GM21515 (cell line): ENCODE measurements at regions not wholly inside any gene's neighbourhood (a gene's known extent, or its start where the extent isn't known, plus 50 kb on each side); places are given as distances from the start of the nearest gene placed in this dataset.

Experiments used
- ATAC-seq: cut with Tn5 transposase; IDR thresholded peaks from one replicate; pipeline ENCODE4 v1.9.1; 2021; ENCODE audit not compliant: unreplicated experiment

DNA sequence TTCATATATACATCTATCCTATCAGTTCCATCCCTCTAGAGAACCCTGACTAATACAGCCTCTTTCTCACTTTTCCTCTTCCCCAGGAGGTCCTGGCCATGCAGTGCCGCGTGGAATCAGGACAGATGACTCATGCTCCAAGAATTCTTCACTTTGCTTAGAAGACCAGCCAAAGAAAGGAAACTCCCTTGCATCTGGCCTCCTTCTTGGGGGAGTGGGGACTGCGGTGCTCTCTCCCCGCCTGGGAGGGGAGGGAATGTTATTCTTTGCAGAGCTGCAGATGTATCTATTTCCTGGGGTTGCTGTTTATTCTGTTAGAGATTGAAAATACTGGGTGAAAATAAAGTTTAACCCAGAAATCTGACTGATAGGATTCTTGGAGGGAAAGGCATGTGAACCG, 111.5 kb upstream of the SH3BP4 start:
- no peak for ATAC-seq

- ATAC-seq = no peak
Observed at GRCh38 chr2:234839285-234839684, 112.5 kb upstream of the SH3BP4 start.

- no peak for ATAC-seq
Observed at GRCh38 chr2:234836271-234836670, 115.5 kb upstream of the SH3BP4 start.

- no peak for ATAC-seq
Observed at GRCh38 chr2:234835738-234836137, 116.1 kb upstream of the SH3BP4 start.

GRCh38 chr2:234834228-234834923, 117.4 kb upstream of the SH3BP4 start:
- no peak for ATAC-seq

GRCh38 chr2:234830853-234831252, 121.0 kb upstream of the SH3BP4 start:
- ATAC-seq = no peak

GRCh38 chr2:234829074-234829455, 122.8 kb upstream of the SH3BP4 start:
- ATAC-seq = no peak

- ATAC-seq = no peak
Observed at GRCh38 chr2:234828382-234829073, 123.3 kb upstream of the SH3BP4 start.

- ATAC-seq = no peak
Observed at GRCh38 chr2:234827096-234827860, 124.5 kb upstream of the SH3BP4 start.

GRCh38 chr2:234826681-234827080, 125.1 kb upstream of the SH3BP4 start:
- no peak for ATAC-seq

DNA sequence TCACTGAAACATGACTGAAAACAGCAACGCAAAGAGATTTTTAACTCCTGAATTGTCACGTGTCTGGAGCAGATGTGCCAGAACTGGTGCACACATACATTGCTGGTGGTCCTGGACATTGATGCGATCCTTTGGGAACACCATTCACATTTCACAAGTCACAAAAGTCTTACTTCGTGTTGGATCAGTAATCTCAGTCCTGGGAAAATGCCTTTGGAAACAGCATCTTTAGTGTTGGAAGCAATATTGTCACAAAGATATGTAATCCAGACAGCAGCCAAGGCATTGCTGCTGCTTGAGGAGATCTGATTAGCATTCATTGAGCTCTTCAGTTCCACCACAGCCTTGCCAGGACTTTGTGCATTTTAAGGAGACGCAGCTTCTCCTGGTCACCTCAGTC, 126.2 kb upstream of the SH3BP4 start:
- no peak for ATAC-seq

- no peak for ATAC-seq
Observed at GRCh38 chr2:234823877-234824376, 127.9 kb upstream of the SH3BP4 start.

- ATAC-seq = no peak
Observed at GRCh38 chr2:234823196-234823876, 128.5 kb upstream of the SH3BP4 start.

- ATAC-seq = no peak
Observed at GRCh38 chr2:234821946-234822475, 129.8 kb upstream of the SH3BP4 start.

- no peak for ATAC-seq
Observed at GRCh38 chr2:234818937-234819336, 132.9 kb upstream of the SH3BP4 start.

- no peak for ATAC-seq
Observed at GRCh38 chr2:234816491-234816890, 135.3 kb upstream of the SH3BP4 start.

GRCh38 chr2:234816056-234816455, 135.8 kb upstream of the SH3BP4 start:
- ATAC-seq = no peak

GRCh38 chr2:234814374-234814773, 137.4 kb upstream of the SH3BP4 start:
- no peak for ATAC-seq

- ATAC-seq = no peak
Observed at GRCh38 chr2:234812851-234813250, 139.0 kb upstream of the SH3BP4 start.

GRCh38 chr2:234808907-234809306, 142.9 kb upstream of the SH3BP4 start:
- no peak for ATAC-seq

GRCh38 chr2:234806818-234807217, 145.0 kb upstream of the SH3BP4 start:
- no peak for ATAC-seq
